Suprapubic skin (tissue), 4 donors: ENCODE measurements at regions not wholly inside any gene's neighbourhood (a gene's known extent, or its start where the extent isn't known, plus 50 kb on each side); places are given as distances from the start of the nearest gene placed in this dataset.

Experiments
- EP300 ChIP-seq: sonication (generic); formaldehyde crosslinking; IDR thresholded peaks from one replicate; pipeline ENCODE4 v1.6.1; 2017; ENCODE audit warnings: antibody characterized with exemption
- POLR2A ChIP-seq, 2 donors: fragments of 450-650 bp; IDR thresholded peaks; one replicate each; pipeline ENCODE4 v1.6.1; 2017; ENCODE audit warnings: antibody characterized with exemption in 2 of 2, mild to moderate bottlenecking in 2 of 2, moderate library complexity in 2 of 2
- POLR2AphosphoS5 ChIP-seq, 3 donors: sonication (generic); formaldehyde crosslinking; IDR thresholded peaks; one replicate each; pipeline ENCODE4 v1.6.1; 2017; ENCODE audit warnings: antibody characterized with exemption in 3 of 3
- TF ChIP-seq, protein P1 (sequence below), 2 donors: fragments of 200-600 bp in 1 of 2; fragments of 450-650 bp in 1 of 2; sonication (generic) in 1 of 2; IDR thresholded peaks; one replicate each; pipeline ENCODE4 v1.5.1; 2016 to 2019; ENCODE audit warnings: antibody characterized with exemption in 2 of 2, mild to moderate bottlenecking in 1 of 2, moderate library complexity in 1 of 2

DNA sequence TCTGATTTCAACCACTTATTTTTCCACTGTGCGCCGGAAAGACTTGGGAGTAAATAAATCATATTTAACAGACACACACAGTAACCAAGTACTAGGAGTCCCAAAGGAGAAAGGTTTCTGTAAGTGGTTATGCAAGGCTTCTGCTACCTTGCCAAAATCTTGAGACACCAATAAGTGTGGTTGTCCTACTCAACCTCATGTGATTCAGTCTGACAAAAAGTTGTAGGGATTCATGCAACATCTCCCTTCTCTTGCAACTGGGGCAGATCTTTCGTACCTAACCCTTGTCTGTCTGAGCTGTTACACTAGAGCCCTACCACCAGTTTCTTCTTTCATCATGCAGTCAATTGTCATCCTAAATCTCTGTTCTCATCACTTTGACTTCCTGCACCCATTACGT lies 69.9 kb upstream of the NUDT7 start:
- TF ChIP-seq POLR2AphosphoS5 (IDR thresholded peaks at IDR 0.05) (peak in 1 of 3 donors; percentile 76), EP300 (no peak), POLR2A (IDR thresholded peaks at IDR 0.05) (no peak)
- TF ChIP-seq, protein P1, sequence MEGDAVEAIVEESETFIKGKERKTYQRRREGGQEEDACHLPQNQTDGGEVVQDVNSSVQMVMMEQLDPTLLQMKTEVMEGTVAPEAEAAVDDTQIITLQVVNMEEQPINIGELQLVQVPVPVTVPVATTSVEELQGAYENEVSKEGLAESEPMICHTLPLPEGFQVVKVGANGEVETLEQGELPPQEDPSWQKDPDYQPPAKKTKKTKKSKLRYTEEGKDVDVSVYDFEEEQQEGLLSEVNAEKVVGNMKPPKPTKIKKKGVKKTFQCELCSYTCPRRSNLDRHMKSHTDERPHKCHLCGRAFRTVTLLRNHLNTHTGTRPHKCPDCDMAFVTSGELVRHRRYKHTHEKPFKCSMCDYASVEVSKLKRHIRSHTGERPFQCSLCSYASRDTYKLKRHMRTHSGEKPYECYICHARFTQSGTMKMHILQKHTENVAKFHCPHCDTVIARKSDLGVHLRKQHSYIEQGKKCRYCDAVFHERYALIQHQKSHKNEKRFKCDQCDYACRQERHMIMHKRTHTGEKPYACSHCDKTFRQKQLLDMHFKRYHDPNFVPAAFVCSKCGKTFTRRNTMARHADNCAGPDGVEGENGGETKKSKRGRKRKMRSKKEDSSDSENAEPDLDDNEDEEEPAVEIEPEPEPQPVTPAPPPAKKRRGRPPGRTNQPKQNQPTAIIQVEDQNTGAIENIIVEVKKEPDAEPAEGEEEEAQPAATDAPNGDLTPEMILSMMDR (IDR thresholded peaks at IDR 0.05): no peak
